Esophagus muscularis mucosa (tissue), 4 donors: ENCODE measurements at regions not wholly inside any gene's neighbourhood (a gene's known extent, or its start where the extent isn't known, plus 50 kb on each side); places are given as distances from the start of the nearest gene placed in this dataset.

Source experiments
- EP300 ChIP-seq: sonication (generic); formaldehyde crosslinking; IDR thresholded peaks from one replicate; pipeline ENCODE4 v1.6.1; 2017; ENCODE audit warnings: antibody characterized with exemption
- POLR2A ChIP-seq: fragments of 450-650 bp; IDR thresholded peaks from one replicate; pipeline ENCODE4 v1.6.1; 2017; ENCODE audit warnings: antibody characterized with exemption, moderate library complexity, mild to moderate bottlenecking, low read depth
- POLR2AphosphoS5 ChIP-seq, 2 donors: sonication (generic); formaldehyde crosslinking; IDR thresholded peaks; one replicate each; pipeline ENCODE4 v1.6.1; 2017; ENCODE audit warnings: antibody characterized with exemption in 2 of 2
- TF ChIP-seq, protein P1 (sequence below), 3 experiments: fragments of 200-600 bp in 2 of 3; fragments of 450-650 bp in 1 of 3; sonication (generic) in 2 of 3; IDR thresholded peaks; one replicate each; pipeline ENCODE4 v1.5.1; 2017 to 2019; ENCODE audit warnings: antibody characterized with exemption in 3 of 3, mild to moderate bottlenecking in 2 of 3, moderate library complexity in 1 of 3

DNA sequence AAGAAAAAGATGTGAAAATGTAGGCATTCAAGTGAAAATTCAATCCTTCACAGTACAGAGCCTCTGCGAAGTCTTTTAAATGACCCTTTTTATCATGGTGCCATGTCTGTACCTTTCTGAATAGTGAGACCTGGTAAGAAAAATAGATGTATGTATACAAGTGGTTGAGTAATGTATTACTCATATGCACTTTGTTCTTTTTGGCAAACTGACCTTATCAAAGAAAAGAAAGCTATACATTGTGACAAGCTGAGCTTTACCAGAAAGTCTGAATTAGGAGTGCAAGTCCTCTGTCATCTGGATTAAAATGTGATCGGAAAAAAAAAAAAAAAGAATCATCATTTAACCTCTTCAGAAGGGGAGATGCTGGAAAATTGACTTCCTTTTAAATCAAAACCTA, 356.4 kb upstream of the CCNH start:
- TF ChIP-seq, protein P1, sequence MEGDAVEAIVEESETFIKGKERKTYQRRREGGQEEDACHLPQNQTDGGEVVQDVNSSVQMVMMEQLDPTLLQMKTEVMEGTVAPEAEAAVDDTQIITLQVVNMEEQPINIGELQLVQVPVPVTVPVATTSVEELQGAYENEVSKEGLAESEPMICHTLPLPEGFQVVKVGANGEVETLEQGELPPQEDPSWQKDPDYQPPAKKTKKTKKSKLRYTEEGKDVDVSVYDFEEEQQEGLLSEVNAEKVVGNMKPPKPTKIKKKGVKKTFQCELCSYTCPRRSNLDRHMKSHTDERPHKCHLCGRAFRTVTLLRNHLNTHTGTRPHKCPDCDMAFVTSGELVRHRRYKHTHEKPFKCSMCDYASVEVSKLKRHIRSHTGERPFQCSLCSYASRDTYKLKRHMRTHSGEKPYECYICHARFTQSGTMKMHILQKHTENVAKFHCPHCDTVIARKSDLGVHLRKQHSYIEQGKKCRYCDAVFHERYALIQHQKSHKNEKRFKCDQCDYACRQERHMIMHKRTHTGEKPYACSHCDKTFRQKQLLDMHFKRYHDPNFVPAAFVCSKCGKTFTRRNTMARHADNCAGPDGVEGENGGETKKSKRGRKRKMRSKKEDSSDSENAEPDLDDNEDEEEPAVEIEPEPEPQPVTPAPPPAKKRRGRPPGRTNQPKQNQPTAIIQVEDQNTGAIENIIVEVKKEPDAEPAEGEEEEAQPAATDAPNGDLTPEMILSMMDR (IDR thresholded peaks at IDR 0.05): no peak
- TF ChIP-seq POLR2A (no peak), POLR2AphosphoS5 (IDR thresholded peaks at IDR 0.05) (no peak), EP300 (no peak)
